GM18499 (cell line): ENCODE measurements at regions not wholly inside any gene's neighbourhood (a gene's known extent, or its start where the extent isn't known, plus 50 kb on each side); places are given as distances from the start of the nearest gene placed in this dataset.

Experiments used
- ATAC-seq: cut with Tn5 transposase; IDR thresholded peaks from one replicate; pipeline ENCODE4 v1.9.1; 2021; ENCODE audit warnings: moderate number of reproducible peaks; ENCODE audit not compliant: insufficient read depth, unreplicated experiment

DNA sequence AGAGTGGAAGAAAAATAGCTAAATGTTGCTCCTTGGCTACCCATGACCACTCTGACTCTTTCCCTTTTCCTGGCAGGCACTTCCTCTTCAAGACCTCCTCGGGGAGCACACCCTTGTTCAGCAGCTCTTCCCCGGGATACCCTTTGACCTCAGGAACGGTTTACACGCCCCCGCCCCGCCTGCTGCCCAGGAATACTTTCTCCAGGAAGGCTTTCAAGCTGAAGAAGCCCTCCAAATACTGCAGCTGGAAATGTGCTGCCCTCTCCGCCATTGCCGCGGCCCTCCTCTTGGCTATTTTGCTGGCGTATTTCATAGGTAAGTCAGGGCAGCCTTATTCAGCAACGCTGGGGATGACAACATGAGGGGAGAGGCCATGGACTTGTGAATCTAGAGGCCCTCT is 298.6 kb upstream of the WWC1 start:
- no peak for ATAC-seq

DNA sequence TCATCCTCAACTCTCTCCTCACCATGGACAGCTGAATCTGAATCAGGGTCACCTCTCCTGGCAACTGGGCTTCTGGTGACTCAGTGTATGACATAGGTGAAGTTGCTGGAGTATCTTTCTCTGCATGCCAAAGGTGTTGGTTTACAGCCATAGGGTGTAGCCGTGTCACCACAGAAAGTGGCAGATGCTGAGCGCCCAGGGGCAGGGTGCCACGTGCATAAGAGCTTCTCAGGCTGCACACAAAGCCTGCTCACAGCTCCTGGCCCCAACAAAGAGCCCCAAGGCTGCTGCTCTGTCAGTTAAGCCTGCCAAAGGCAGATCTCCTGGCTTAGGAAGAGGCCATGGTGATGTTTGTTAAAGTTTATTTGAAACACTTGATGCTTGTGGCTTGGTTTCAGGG is 297.7 kb upstream of the WWC1 start:
- ATAC-seq, result no peak

DNA sequence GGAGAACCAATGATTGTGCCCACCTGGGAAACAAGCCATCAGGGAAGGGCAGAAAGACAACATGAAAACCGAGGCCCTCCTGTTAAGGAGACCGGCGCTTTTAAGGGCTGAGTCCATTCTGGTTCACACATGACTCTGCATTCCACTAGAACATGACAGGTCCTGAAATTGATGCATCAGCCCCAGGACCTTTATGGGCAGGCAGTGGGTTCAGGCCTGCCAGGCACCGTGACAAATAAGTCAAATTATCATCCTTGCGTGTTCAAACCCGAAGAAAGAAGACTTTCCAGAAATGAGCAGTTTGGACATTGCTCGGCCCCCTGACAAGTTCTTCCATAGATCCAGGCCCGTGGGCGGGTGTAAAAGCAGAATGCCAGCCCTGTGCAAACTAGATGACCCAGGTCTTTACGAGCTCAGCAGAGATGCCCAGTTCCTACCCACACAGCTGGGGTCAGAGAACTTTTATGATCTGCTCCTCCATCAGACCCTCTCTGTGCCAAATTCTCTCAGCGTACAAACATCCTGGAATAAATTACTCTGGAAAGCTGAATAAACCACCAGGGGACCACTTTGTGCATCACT is 295.5 kb upstream of the WWC1 start:
- no peak for ATAC-seq

- no peak for ATAC-seq
Observed at GRCh38 chr5:167998148-167998767, 293.2 kb upstream of the WWC1 start.

DNA sequence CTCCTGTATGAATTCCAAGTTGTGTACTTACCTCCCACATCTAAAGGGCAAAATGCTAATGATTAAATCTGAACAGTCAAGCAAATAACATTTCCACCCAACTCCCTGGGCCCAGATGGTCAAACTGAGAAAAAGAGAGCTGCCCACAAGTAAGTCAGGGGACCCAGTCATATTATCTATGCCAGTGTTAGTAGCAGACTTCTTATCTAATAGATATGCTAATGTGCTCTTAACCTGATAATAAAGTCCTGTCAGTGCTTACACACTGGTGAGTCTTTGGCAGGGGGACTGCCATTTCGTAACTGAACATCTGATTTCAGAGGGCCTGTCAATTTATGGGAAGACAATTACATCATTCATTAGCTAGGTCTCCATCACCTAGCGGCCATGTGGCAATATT is 292.3 kb upstream of the WWC1 start:
- ATAC-seq, result no peak

DNA sequence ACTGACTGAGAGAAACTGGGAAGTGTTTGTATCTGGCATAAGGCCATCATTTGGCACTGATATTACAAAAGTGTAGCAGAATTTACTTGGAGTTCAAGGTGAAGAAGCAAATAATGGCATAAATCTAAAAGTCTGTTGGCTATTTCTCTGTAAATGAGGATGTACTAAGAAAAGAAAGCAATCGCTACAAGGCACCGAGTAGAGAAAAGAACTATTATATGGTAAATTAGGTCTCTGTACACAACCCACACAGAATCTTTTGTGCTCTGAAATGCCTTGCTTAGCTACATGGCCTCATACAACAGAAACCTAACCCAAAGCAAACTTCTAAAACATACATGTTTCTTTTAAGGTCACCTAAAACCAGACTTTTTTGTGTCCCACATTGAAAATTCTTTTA is 290.1 kb upstream of the WWC1 start:
- ATAC-seq, result no peak

GRCh38 chr5:168002116-168002515 is 289.3 kb upstream of the WWC1 start:
- ATAC-seq, result no peak

GRCh38 chr5:168005093-168005492 is 286.4 kb upstream of the WWC1 start:
- ATAC-seq, result no peak

- no peak for ATAC-seq
Observed at GRCh38 chr5:168005936-168006335, 285.5 kb upstream of the WWC1 start.

DNA sequence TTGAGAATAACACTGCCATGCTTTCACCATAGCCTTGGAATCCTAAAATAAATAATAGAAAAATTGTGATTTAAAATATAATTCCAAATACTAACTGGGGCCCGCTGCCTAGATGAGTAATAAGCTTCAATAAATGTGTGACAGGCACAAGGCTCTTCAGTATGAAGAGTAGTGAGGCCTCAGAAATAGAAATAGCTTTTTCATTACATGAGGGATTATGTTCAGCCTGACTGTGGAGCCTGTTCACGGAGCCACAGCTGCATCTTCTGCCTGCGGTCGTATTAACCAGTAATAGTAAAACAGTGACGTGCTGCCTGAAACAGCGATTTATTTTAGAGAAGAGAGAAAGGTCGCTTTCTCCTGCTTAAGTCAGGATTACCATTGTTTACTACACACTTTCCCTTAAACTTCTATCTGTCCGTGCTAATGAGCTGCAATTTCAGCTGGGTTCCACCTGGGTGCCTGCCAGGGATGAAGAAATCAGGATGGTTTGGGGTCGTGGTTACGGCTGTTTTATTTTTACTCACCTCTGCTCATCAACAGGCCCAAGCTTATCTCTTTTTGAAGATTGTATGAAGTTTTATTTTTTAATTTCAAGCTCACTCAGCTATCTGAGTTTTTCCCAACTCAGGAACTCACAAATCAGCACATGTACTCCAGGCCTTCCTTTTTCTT is 284.9 kb upstream of the WWC1 start:
- no peak for ATAC-seq

- no peak for ATAC-seq
Observed at GRCh38 chr5:168007286-168007685, 284.2 kb upstream of the WWC1 start.

GRCh38 chr5:168008555-168008954 is 282.9 kb upstream of the WWC1 start:
- ATAC-seq, result no peak

DNA sequence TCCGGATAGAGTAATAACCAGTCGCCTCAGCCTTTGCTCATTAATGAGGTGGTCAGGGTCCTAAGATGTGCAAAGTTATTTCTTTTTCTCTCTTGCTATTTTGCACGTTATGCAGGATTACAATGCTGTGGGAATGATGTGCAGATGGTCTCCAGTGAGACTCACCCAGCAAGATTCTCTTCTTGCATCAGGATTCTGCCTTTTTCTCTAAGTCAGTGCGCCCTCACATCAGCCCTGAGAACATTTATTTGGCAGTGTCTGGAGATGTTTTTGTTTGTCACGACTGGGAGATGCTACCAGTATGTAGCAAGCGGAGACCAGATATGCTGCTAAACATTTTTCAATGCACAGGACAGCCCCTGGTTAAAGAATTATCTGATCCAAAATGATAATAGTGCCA is 280.3 kb upstream of the WWC1 start:
- no peak for ATAC-seq

- ATAC-seq, result no peak
Observed at GRCh38 chr5:168012006-168012405, 279.4 kb upstream of the WWC1 start.

GRCh38 chr5:168013546-168013945 is 277.9 kb upstream of the WWC1 start:
- no peak for ATAC-seq

GRCh38 chr5:168014433-168015123 is 276.9 kb upstream of the WWC1 start:
- no peak for ATAC-seq

DNA sequence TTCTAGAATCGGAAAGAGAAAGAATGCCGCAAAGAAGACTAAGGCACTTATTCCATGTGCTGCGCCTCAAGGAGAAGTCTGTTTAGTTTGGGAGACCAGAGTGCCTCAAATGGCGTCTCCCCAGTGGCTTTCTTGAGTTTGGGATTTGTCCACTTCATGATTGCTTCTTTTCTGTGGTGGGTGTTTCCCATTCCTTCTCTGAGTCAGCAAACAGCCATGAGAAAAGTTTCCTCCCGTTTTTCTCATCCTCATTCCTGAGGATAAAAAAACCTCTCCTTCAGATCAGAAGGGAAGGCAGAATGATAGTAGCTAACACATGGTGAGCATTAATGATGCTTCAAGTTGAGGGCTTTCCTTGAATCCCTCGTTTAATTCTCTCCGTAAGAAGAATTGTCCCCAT is 275.9 kb upstream of the WWC1 start:
- ATAC-seq, result no peak

DNA sequence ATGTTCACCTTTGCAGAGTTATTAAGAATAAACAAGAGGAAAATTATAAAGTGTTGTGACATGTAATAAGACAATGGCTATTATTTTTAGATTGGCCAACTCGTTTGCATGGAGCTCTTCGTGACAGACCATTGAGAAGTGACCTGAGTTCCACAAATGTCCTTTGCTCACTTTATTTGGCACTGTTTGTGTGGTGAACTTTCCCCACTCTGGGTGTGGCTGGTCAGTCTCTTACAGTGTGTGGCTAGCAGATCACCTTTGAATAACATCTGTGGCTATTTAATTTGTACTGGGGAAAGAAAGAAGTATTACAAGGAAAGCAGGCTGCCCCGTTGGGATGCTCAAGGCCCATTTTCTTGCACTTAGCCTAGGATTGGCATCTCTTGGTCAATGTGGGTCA is 274.1 kb upstream of the WWC1 start:
- no peak for ATAC-seq

DNA sequence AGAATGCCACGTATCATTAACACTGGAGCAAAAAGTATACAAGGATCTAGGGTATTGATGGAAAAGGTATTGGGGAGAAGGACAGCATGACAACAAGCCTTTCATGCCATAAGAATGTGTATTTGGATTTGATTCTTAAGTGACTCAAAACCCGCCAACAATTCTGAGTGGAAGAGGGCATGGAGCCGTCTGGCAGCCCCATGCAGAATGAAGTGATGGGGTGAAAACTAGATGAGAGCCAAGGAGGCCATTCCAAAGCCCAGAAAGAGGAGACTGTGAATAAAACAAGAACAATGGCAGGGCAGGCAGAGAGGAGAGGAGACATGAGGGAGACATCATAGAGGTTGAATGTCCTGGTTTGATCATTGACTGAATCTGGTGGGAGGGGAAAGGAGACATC is 272.3 kb upstream of the WWC1 start:
- ATAC-seq, result no peak

- no peak for ATAC-seq
Observed at GRCh38 chr5:168020542-168021294, 270.7 kb upstream of the WWC1 start.
